Upper lobe of left lung (tissue), 6 donors: ENCODE measurements at regions not wholly inside any gene's neighbourhood (a gene's known extent, or its start where the extent isn't known, plus 50 kb on each side); places are given as distances from the start of the nearest gene placed in this dataset.

Experiments used
- ATAC-seq, 2 donors: fragments of 200-7000 bp; cut with Tn5 transposase; one replicate each; pipeline ENCODE4 v1.9.1; 2022; ENCODE audit warnings: mild to moderate bottlenecking in 2 of 2, moderate library complexity in 2 of 2; ENCODE audit not compliant: low FRiP score in 2 of 2
- DNase-seq, 2 donors: peaks; one replicate each; pipeline ENCODE4 v3.0.0-alpha.2; 2019 to 2020
- H3K27ac ChIP-seq, 4 donors: fragments of 200-600 bp; sonication (generic); one replicate each; pipeline ENCODE4 v1.5.1; 2016 to 2019
- H3K27me3 ChIP-seq, 4 donors: fragments of 200-600 bp; sonication (generic); one replicate each; pipeline ENCODE4 v1.5.1; 2017 to 2019
- H3K36me3 ChIP-seq, 4 donors: fragments of 200-600 bp; sonication (generic); one replicate each; pipeline ENCODE4 v1.5.1; 2016 to 2019
- H3K4me1 ChIP-seq, 4 donors: fragments of 200-600 bp; sonication (generic); one replicate each; pipeline ENCODE4 v1.5.1; 2018 to 2019
- H3K4me3 ChIP-seq, 4 donors: fragments of 200-600 bp; sonication (generic); one replicate each; pipeline ENCODE4 v1.5.1; 2017 to 2019; ENCODE audit warnings: mild to moderate bottlenecking in 2 of 4, moderate library complexity in 1 of 4
- H3K9me3 ChIP-seq, 4 donors: fragments of 200-600 bp; sonication (generic); one replicate each; pipeline ENCODE4 v1.5.1; 2018 to 2019
- EP300 ChIP-seq, 4 donors: sonication (generic); formaldehyde crosslinking; IDR thresholded peaks; one replicate each; pipeline ENCODE4 v1.5.1; 2017; ENCODE audit warnings: antibody characterized with exemption in 4 of 4, control low read depth in 2 of 4
- POLR2A ChIP-seq, 4 donors: fragments of 450-650 bp; IDR thresholded peaks; one replicate each; pipeline ENCODE4 v1.5.1; 2016 to 2017; ENCODE audit warnings: antibody characterized with exemption in 4 of 4, mild to moderate bottlenecking in 2 of 4
- POLR2AphosphoS5 ChIP-seq, 2 donors: sonication (generic); formaldehyde crosslinking; IDR thresholded peaks; one replicate each; pipeline ENCODE4 v1.5.1; 2017; ENCODE audit warnings: antibody characterized with exemption in 2 of 2
- WGBS, 2 donors: methylation state at CpG; one replicate each; pipeline ENCODE4 v1.1.5; 2017 to 2018; 5-methylcytosine and 5-hydroxymethylcytosine counted together
- TF ChIP-seq, protein P1 (sequence below), 6 experiments: fragments of 450-650 bp in 4 of 6; fragments of 200-600 bp in 2 of 6; sonication (generic) in 2 of 6; IDR thresholded peaks; one replicate each; pipeline ENCODE4 v1.5.1; 2016 to 2019; ENCODE audit warnings: antibody characterized with exemption in 6 of 6
- donor health status: DM: no; HTN: no; CAD: no; lungs with moderate emphysema.
- donor health status: DM: no; HTN: yes; CAD: no; lungs with severe emphysema.

DNA sequence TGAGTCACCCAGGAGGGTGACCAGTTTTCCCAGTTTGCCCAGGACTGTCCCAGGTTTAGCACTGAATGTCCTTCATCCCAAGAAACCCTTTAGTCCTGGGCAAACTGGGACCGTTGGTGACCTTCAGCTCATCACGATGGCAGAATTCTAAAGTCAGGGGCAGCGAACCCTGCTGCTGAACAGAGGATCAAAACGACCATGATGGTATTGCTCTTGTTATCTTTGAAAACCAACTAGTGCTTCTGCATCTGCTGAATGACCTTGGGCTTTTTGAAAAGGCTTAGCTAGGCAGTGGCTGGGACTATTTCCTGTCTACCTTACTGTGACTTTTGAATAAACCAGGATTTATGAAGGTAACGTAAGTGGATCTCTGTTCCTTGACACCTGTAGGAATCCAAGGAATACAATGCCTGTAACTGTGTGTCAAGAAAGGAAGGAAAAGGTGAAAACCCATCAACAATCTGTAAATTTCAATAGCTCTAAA, 281.9 kb downstream of the SOX9 start:
- Histone ChIP-seq H3K9me3 (no peaks in the 10 kb centered on the region), H3K4me1 (peaks cover 0 to 6% (median 0%) of the 10 kb centered on the region in 4 donors), H3K36me3 (no peaks in the 10 kb centered on the region), H3K27ac (no peak overlapping the region), H3K4me3 (no peak overlapping the region), H3K27me3 (no peaks in the 10 kb centered on the region)
- DNase-seq: no peak
- TF ChIP-seq POLR2A (IDR thresholded peaks at IDR 0.05) (no peak), EP300 (IDR thresholded peaks at IDR 0.05) (no peak), POLR2AphosphoS5 (IDR thresholded peaks at IDR 0.05) (no peak)
- TF ChIP-seq, protein P1, sequence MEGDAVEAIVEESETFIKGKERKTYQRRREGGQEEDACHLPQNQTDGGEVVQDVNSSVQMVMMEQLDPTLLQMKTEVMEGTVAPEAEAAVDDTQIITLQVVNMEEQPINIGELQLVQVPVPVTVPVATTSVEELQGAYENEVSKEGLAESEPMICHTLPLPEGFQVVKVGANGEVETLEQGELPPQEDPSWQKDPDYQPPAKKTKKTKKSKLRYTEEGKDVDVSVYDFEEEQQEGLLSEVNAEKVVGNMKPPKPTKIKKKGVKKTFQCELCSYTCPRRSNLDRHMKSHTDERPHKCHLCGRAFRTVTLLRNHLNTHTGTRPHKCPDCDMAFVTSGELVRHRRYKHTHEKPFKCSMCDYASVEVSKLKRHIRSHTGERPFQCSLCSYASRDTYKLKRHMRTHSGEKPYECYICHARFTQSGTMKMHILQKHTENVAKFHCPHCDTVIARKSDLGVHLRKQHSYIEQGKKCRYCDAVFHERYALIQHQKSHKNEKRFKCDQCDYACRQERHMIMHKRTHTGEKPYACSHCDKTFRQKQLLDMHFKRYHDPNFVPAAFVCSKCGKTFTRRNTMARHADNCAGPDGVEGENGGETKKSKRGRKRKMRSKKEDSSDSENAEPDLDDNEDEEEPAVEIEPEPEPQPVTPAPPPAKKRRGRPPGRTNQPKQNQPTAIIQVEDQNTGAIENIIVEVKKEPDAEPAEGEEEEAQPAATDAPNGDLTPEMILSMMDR (IDR thresholded peaks at IDR 0.05): no peak
- no peak for ATAC-seq
- 80 to 93% methylated on average over 1 to 5 of the region's 5 CpGs for WGBS, 2 donors

DNA sequence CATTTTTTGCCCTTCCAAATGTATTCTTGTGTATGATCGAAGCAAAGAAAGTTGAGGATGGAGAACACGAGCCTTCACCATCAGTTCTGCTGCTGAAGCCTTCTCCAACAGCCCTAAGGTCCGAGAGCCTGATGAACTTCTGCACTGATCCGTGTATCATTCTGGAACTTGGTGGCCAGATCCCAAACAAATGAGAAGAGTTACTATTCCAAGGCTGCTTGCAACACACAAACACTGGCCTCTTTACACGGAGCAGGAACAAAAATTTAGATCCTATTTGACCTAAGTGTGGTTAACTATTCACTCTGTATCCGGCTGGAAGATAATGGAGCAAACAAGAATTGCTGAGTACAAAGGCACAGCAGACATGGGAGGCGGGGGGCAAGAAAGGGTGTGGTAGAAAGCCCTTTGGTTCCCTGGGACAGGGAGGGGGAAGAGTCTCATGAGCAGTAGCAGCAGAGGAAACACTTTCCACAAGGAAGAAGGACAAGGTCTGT, 282.9 kb downstream of the SOX9 start:
- Histone ChIP-seq H3K27me3 (no peaks in the 10 kb centered on the region), H3K27ac (no peak overlapping the region), H3K4me3 (no peak overlapping the region), H3K36me3 (no peaks in the 10 kb centered on the region), H3K9me3 (no peaks in the 10 kb centered on the region), H3K4me1 (peaks cover 0 to 10% (median 0%) of the 10 kb centered on the region in 4 donors)
- TF ChIP-seq POLR2AphosphoS5 (IDR thresholded peaks at IDR 0.05): no peak
- no peak for TF ChIP-seq EP300 (IDR thresholded peaks at IDR 0.05)
- TF ChIP-seq POLR2A (IDR thresholded peaks at IDR 0.05): no peak
- TF ChIP-seq, protein P1 (IDR thresholded peaks at IDR 0.05): no peak
- DNase-seq (no peak), ATAC-seq (no peak)
- 87 to 88% methylated on average over 7 of the region's 7 CpGs for WGBS, 2 donors

DNA sequence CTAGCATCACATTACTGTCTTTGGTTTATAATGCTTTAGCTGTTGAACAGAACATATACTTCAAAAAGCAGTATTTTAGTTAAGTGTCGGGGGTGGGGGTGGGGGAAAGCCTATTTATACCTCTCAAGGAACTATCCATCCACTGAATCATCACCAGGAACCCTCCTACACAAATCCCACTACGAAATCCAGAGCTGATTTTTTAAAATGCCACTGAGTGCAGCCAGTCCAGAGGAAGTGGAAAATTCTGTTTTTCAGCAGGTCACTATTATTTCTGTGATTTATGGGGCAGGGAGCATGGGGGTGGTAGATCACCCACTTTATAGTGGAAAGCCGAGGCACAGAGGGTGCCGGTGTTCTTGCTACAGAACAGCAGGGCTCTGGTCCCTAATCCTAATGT, 284.1 kb downstream of the SOX9 start:
- 67 to 75% methylated on average over 3 to 4 of the region's 4 CpGs for WGBS, 2 donors
- no peak for ATAC-seq

DNA sequence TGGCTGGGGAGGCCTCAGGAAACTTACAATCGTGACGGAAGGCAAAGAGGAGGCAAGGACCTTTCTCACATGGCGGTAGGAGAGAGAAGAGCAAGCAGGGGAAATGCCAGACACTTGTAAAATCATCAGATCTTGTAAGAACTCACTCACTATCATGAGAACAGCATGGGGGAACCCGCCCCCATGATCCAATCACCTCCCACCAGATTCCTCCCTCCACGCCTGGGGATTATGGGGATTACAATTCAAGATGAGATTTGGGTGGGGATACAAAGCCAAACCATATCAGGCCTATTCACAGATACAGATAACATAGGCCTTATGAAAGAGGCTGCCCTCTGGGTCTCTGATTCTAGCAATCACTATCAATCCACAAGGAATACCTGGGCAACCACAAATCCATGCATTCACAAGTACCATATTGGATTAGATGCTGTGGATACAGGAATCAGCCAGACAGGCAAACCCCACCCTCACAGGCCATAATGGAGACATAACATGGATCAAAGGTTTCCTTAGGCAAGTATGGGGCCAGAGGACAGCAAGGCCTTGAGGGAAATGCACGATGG, 284.9 kb downstream of the SOX9 start:
- TF ChIP-seq POLR2AphosphoS5 (IDR thresholded peaks at IDR 0.05) (no peak), EP300 (IDR thresholded peaks at IDR 0.05) (no peak), POLR2A (IDR thresholded peaks at IDR 0.05) (no peak)
- TF ChIP-seq, protein P1 (IDR thresholded peaks at IDR 0.05): no peak
- peaks cover 0 to 10% (median 0%) of the 10 kb centered on the region in 4 donors for H3K4me1 ChIP-seq
- no peaks in the 10 kb centered on the region for H3K27me3 ChIP-seq
- H3K36me3 ChIP-seq: no peaks in the 10 kb centered on the region
- WGBS, 2 donors: 88 to 96% methylated on average over 6 of the region's 6 CpGs
- no peak overlapping the region for H3K4me3 ChIP-seq
- H3K27ac ChIP-seq: no peak overlapping the region
- ATAC-seq: no peak
- no peak for DNase-seq
- no peaks in the 10 kb centered on the region for H3K9me3 ChIP-seq

More for the DNA sequence above, 284.1 kb downstream of the SOX9 start:
- Histone ChIP-seq H3K4me1 (peaks cover 0 to 10% (median 0%) of the 10 kb centered on the region in 4 donors), H3K9me3 (no peaks in the 10 kb centered on the region), H3K27me3 (no peaks in the 10 kb centered on the region), H3K4me3 (no peak overlapping the region), H3K36me3 (no peaks in the 10 kb centered on the region), H3K27ac (no peak overlapping the region)
- no peak for TF ChIP-seq POLR2A (IDR thresholded peaks at IDR 0.05)
- TF ChIP-seq POLR2AphosphoS5 (IDR thresholded peaks at IDR 0.05): no peak
- no peak for TF ChIP-seq EP300 (IDR thresholded peaks at IDR 0.05)
- TF ChIP-seq, protein P1 (IDR thresholded peaks at IDR 0.05): no peak
- no peak for DNase-seq

DNA sequence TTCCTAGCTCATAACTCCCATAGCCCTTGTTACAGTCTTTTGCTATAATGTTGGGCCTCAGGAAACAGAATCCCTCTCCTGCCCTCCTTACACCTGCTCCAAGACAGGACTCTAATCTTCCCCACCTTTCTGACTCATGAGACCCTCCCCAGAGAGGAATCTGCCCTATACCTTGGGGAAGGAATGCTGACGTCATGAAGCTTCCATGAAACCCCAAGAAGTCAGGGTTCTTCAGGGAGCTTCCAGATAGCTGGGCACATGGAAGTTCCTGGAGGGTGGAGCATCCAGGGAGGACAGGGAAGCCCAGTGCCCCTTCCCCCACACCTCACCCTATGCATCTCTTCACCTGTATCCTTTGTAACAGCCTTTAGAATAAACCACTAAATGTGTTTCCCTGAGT, 285.7 kb downstream of the SOX9 start:
- DNase-seq: no peak
- H3K27me3 ChIP-seq: no peaks in the 10 kb centered on the region
- H3K36me3 ChIP-seq: no peaks in the 10 kb centered on the region
- 88 to 100% methylated on average over 1 of the region's 1 CpG for WGBS, 2 donors
- no peak overlapping the region for H3K4me3 ChIP-seq
- H3K9me3 ChIP-seq: no peaks in the 10 kb centered on the region
- TF ChIP-seq EP300 (IDR thresholded peaks at IDR 0.05): no peak
- peaks cover 0 to 10% (median 0%) of the 10 kb centered on the region in 4 donors for H3K4me1 ChIP-seq
- no peak for ATAC-seq
- H3K27ac ChIP-seq: no peak overlapping the region
